Superior temporal gyrus (tissue), 1 donor: ENCODE measurements at regions not wholly inside any gene's neighbourhood (a gene's known extent, or its start where the extent isn't known, plus 50 kb on each side); places are given as distances from the start of the nearest gene placed in this dataset.
"Not testable (repeated sequence)": the region's sequence is repeated elsewhere in the genome, so short reads cannot be mapped to it uniquely, and the experiment has no call there.

Experiments
- DNase-seq: peaks from one replicate; pipeline ENCODE4 v3.0.0-alpha.2; 2016; ENCODE audit errors: extremely low spot score

DNA sequence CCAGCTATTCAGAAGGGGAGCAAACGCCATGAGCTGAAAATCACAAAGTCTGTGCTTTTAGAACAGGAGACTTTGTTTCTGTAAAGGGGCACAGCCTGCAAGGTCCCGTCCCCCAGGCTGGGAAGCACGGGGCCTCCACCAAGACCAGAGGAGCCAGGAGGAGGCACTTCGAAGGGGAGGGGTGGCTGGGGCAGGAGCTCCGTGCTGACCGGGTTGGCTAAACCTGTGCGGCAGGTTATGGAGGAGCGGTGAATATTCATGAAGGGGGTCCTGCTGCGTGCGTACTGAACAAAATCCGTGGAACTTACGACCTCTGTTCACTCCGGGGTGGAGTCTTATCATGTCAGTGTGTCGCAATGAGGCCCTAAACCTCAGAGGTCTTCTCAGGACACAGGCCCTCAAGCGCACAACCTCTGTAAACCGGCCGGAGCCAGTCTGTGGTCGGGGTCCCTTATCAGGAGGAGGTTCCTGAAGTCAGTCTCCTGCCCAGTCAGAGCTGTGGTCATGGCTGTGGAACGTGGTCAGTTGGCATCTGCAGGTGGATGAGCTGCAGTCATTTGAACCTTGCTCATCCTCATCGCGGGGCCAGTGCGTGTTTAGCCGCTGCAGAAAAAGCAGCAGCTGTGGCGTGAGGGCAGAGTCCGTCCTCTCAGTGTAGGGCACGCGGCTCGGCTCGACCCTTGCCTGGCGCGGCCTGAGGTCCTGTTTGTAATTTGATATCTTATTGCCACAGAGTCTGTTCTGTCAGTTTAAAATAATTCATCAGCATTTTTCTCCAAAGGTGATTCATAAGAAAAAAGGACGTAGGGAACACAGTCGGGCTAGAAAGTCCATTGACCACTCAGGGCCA, 5507.7 kb upstream of the TPTE start:
- DNase-seq = not testable (repeated sequence)

DNA sequence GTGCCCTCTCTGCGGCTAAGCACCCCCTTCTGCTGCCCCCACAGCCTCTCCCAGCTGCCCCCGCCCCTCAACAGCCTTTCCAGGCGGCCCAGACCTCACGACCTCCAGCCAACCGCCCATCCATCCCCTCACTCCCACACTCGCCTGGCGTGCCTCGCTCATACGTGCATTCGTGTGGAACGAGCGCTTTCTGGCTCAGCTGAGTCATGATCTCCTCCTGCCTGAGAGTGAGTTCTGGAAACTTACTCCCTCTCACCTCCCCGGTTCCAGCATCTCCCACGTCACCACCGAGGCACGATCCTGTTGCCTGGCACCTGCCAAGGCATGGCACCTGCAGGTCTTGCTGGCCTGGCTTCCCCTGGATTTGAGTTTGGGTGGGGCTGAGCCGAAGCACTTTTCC, 5506.2 kb upstream of the TPTE start:
- DNase-seq = not testable (repeated sequence)

DNA sequence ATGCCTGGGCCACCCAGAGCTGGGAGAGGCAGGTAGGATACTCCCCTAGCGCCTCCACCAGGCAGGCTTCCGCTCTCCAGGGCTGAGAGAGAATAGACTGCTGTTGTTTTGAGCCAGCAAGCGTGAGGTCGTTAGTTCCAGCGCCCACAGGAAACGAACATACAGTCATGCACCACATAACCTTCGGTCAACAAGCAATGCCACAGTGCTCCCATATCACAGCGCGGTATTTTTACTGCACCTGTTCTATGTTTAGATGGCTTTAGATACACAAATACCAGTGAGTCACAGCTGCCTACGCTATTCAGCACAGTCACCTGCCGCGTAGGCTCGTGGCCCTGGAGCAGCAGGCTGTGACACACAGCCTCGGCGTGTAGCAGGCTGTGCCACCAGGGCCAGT, 5502.3 kb upstream of the TPTE start:
- not testable (repeated sequence) for DNase-seq

DNA sequence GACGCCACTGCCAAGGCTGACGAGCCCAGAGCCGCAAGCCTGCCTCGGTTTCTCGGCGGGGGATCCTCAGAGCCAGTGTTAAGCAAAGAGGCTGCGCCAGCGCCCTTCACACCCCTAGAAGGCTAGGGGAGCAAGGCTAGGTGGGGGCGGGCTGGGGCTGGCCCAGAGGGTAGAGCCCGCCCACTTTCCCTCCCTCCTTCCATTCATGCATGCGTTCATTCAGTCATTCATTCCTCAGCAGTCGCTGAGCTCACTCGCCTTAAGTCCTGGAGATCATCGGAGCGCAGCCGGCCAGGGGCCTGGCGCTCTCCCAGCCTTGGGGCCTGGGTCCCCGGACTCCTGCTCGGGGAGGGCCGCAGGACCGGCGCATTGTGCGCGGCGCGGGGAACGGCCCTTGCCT, 5499.6 kb upstream of the TPTE start:
- not testable (repeated sequence) for DNase-seq

DNA sequence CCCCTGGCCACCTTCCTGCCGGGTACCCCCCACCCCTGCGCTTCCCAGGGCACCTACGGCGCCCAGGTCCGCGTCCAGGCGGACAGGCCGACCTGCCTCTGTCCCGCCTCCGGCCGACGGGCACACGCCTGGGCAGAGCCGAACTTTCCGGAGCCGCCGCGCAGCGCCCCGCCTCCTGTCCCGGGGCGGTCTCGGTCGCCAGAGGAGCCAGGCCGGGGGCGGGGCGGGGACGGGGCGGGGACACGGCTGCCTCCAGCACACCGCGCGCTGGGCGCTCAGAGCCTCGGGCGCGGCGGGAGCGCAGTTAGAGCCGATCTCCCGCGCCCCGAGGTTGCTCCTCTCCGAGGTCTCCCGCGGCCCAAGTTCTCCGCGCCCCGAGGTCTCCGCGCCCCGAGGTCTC, 5499.1 kb upstream of the TPTE start:
- not testable (repeated sequence) for DNase-seq

DNA sequence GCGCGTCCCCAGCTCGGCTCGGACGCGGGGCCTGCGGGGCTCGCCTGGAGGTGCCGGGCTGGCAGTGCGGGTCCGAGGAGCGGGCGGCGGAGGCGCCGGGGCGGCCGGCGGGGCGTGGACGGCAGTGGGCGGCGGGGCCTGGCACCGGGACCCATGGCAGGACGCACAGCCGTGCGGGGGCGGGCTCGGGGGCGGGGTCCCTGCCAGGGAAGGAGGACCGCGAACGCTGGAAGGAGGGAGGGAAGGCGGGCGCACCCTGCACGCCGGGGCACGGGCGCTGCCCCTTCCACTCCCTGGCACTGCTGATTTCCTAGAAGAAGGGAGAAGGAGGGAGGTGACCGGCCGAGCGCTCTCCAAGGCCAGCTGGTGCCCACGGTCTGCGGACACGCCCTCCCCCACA, 5498.6 kb upstream of the TPTE start:
- DNase-seq = not testable (repeated sequence)

DNA sequence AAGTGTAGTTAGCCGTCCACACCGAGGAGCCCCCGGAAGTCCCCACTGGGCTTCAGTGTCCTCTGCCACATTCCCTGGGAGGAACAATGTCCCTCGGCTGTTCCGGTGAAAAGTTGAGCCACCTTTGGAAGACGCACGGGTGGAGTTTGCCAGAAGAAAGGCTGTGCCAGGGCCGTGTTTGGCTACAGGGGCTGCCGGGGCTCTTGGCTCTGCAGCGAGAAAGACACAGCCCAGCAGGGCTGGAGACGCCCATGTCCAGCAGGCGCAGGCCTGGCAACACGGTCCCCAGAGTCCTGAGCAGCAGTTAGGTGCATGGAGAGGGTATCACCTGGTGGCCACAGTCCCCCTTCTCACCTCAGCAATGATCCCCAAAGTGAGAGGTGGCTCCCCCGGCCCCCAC, 5486.2 kb upstream of the TPTE start:
- DNase-seq = not testable (repeated sequence)

DNA sequence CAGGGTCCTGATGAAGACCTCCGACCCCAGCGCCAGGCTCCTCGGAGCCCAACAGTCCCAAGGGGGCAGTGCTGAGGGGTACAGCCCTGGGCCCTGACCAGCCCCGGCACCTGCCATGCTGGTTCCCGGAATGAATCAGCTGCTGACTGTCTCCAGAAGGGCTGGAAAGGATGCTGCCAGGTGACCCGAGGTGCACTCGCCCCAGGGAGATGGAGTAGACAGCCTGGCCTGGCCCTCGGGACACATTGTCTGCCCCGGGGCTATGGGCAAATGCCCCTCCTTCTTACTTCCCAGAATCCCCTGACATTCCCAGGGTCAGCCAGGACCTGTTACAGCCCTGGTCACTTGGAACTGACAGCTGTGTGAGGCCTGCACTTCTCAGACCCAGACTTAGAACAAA, 5485.8 kb upstream of the TPTE start:
- not testable (repeated sequence) for DNase-seq

DNA sequence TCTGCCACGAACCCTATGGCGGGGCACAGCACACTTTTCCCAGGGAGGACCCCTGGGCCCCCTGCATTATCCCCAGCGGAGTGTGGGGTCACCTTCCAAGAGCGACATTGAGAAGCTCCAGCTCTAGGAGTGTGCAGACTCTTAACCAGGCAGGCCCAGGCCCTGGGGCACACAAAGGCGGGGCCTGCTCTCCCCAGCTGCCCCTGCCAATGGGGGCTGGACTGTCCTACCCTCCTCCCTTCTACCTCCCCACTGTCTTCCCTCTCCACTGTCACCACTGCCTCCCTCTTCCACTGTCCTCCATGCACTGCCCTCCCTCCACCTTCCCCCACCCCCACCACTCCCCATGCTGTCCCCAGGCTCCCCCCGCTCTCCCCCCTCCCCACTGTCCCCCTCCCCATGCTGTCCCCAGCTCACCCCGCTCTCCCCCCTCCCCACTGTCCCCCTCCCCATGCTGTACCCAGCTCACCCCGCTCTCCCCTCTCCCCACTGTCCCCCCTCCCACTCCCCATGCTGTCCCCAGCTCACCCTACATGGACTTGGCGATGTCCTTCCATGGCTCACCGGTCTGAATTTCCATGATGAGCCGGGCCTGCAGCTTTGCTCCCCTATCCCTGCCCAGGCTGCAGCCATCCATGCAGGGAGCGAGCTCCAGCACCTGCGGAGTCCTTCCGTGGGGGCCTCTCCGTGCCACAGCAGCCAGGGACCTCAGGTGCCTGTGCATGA, 5483.6 kb upstream of the TPTE start:
- DNase-seq = not testable (repeated sequence)

DNA sequence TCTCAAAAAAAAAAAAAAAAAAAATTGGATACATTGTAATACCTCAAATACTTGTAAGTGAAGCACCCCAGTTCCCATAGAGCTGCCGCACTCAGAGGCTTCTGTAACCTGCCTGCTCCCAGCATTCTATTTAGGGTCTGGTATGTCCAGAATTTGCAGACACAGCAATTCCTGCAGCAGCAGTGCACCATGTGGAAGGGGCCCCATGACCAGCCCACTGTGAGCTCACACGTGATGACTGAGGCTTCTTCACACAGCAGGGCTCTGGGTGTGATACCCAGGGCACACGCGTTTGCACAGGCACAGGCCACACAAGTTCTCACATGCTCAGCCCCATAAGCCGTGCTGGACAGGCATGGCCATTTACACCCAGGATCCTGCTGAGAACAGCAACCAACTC, 5481.5 kb upstream of the TPTE start:
- DNase-seq = not testable (repeated sequence)

DNA sequence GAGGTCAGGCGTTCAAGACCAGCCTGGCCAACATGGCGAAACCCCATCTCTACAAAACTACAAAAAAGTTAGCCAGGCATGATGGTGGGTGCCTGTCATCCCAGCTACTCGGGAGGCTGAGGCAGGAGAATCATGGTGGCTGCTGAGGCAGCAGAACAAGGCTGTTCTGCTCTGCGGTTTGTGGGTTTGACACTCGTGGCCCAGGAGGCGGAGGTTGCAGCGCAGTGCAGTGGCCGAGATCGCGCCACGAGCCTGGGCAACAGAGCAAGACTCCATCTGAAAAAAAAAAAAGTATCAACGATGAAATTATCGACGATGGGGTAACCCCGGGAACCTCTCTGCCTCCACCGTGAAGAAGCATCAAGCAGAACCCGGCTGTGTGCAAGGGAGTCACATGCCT, 5478.8 kb upstream of the TPTE start:
- not testable (repeated sequence) for DNase-seq

DNA sequence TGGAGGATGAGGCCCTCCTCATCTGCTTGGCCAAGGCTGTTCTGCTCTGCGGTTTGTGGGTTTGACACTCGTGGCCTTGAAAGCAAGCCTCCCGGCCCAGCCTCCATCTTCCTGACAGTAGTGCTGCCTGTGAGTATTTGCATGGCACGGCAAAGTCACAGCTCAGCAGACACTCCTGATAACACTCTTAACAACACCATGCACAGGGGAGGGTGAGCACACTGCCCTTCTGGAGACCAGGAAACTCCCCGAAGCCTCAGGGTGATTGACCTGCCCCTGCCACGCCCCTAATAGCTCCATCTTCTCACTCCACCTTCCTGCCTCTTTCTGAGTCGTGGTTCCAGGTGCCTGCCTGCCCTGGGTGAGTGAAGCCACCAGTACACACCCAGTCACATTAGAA, 5476.6 kb upstream of the TPTE start:
- not testable (repeated sequence) for DNase-seq

DNA sequence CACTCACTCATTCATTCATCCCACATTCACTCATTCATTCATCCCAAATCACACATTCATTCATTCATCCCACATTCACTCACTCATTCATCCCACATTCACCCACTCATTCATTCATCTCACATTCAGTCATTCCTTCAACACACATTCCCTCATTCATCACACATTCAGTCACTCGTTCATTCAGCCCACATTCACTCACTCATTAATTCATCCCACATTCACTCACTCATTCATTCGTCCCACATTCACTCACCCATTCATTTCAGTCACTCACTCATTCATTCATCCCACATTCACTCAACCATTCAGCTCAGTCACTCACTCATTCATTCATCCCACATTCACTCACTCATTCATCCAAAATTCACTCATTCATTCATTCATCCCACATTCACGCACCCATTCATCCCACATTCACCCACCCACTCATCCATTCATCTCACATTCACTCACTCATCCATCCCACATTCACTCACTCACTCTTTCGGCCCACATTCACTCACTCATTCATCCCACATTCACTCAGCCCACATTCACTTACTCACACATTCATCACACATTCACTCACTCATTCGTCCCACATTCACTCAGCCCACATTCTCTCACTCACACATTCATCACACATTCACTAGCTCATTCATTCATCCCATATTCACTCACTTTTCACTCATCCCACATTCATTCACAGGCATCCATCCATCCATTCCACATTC, 5469.9 kb upstream of the TPTE start:
- not testable (repeated sequence) for DNase-seq

DNA sequence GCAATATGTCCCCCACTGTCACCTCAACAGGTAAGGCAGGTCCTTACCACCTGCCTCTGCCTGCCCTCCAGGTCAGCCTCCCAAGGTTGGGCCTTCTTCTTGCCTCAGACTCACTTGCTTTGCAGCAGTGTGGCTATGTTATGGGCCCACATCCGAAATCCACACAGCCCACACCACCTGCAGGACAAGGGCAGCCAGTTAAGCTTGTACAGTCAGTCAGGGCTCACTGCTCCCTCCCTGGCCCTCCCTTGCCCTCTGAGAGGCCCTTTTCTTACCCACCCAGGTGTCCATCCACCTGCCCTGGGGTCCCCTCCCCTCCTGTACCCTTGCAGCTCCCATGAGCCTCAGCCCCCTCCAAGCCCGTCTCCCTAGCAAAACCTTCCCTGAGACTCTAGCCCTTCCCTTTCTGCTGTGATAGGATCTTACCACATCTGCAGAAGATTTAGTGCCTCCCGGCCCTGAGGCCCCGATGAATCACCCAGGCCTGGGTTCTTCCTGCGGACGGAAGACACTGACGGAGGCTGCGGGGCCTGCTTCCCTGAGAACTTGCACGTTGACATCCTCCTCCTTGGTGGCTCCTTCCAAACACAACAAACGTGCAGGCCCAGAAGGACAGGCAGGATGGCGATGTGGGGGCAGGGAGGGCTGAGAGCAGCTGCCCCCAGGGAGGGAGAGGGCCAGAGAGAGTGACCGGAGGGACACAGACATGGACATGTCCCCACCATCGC, 5466.2 kb upstream of the TPTE start:
- not testable (repeated sequence) for DNase-seq

DNA sequence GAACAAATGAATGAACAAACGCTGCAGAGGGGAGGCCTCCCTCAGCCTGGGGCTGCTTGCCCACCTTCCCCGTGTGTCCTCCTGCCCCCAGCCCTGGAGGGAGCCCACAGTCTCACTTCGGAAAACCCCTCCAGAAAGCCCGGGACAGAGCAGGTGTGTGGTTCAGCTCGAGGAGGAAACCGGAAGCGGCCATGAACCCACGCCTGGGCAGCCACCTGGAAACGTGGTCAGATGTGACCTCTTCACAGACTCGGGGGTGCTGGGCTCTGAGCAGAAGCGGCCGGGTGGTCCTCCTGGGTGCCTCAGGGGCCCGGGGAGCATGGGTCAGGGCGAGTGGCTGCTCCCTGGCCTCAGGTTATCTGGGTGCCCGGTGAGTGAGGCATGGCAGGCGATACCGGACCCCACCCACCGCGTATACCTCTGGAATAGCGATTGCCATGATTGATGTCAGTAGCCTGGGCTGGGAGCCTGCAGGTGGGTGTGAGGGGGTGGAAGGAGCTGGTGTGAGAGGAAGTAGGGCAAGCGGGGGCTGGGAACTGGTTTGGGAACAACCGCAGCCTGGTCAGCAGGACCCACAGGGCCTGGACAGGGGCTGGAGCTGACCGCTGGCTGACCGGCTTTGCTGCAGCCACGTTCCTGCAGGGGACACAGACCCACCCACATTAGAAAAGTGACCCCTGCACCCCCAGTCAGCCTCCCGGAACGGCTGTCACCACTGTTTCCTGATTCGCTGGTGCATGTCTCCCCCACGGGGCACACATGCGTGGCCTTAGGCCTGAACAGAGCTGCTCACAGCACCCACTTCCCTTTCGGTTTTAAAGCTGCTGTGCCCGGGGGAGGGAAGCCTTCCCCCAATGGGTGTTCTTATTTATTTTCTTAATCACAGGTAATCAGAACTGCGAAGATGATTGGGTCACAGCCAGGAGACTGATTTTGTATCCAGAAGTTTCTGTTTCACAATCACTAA, 5465.1 kb upstream of the TPTE start:
- not testable (repeated sequence) for DNase-seq

DNA sequence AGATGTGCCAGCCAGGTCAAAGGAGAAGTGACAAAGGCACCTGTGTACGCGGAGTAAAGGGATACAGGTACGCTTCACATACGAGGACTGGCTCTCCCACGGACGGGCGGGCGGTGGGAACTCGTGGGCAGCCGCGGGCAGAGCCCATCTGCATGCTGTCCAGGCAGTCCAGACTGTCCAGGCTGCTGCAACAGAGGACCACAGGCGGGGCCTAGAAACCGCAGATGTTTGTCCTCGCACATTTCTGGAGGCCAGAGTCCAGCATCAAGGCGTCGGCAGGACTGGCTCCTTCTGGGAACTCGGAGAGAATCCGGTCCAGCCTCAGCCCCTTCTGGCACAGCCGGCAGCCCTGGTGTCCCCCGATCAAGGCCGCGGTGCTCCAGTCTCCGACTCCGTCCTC, 5464.3 kb upstream of the TPTE start:
- DNase-seq = not testable (repeated sequence)

DNA sequence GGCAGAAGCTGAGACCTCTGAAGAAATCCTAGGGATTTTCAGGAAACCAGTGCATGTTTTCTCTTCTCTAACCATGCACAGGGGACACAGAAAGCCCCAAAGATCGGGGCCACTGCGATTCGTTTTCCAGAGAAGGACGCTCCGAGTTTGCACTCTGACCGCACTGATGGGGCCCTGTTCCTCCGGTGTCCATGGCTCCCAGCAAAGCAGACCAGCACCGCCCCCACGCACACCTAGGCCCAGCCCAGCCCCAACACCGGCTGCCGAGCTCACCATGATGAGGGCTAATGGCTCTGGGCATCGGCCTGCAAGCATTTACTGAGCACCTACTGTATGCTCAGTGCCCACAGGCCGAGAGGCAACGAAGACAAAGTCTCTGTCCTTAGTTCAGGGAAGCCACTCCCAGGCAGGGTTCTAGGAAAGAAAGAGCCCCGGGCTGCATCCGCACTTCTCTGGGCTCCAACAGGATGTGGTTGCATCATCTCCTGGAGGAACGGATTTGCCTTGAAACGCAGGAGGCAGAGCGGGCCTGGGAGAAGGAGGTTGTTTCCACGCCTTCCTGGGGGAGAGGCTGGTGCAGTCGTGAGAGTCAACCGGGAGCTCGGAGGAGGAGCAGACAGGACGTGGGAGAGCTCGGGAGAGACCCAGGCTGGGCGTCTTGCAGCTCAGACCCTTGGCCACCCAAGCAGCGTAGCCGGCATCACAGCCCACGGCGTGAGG, 5460.9 kb upstream of the TPTE start:
- not testable (repeated sequence) for DNase-seq

DNA sequence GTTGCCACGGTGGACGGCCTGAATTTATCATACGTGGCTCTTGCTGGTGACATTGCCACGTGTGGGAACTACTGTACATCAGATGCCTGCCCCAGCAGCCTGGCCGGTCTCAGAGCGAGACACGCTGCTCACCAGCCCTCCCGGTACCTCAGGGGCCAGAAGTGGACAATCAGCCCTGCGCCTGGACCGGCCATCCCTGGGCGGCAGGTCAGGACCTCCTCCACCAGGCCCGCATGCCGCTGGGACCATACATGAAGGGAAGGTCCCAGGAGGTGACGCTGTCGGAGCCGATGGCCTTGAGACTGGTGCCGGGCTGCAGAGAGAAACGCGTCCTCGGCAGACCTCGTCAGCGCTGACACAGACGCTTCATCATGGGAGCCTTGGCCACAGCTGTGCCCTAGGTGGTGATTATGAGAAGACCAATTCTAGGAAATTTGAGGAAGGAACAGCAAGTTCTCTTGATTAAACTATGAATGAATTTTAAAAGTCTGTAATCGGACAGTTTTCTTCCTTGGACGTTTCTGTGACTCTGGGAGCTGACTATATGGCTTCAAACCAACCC, 5456.7 kb upstream of the TPTE start:
- DNase-seq = not testable (repeated sequence)
